Prostate gland (tissue), 2 donors: ENCODE measurements at regions not wholly inside any gene's neighbourhood (a gene's known extent, or its start where the extent isn't known, plus 50 kb on each side); places are given as distances from the start of the nearest gene placed in this dataset.

Experiments
- DNase-seq: peaks from one replicate; pipeline ENCODE4 v3.0.0-alpha.2; 2019; ENCODE audit warnings: low spot score
- H3K27ac ChIP-seq, 2 donors: fragments of 200-600 bp; sonication (generic); 2 replicates each; pipeline ENCODE4 v1.5.1; 2017 to 2019
- H3K27me3 ChIP-seq: fragments of 200-600 bp; sonication (generic); replicated peaks from 2 replicates; pipeline ENCODE4 v1.5.1; 2019; ENCODE audit not compliant: insufficient read depth
- H3K36me3 ChIP-seq, 2 donors: fragments of 200-600 bp; sonication (generic); 1 replicate in 1 of 2; 2 replicates in 1 of 2; pipeline versions ENCODE4 v1.5.1 to v1.8.1; 2017 to 2019
- H3K4me1 ChIP-seq: fragments of 200-600 bp; sonication (generic); replicated peaks from 2 replicates; pipeline ENCODE4 v1.5.1; 2019
- H3K4me3 ChIP-seq, 2 donors: fragments of 200-600 bp; sonication (generic); 2 replicates each; pipeline ENCODE4 v1.5.1; 2017 to 2019
- H3K9me3 ChIP-seq: fragments of 200-600 bp; sonication (generic); 2 replicates; pipeline ENCODE4 v1.5.1; 2017
- CTCF ChIP-seq, 4 experiments: fragments of 200-600 bp in 2 of 4; fragments of 450-650 bp in 2 of 4; sonication (generic) in 2 of 4; IDR thresholded peaks; 1 replicate in 3 of 4; 2 replicates in 1 of 4; pipeline ENCODE4 v1.5.1; 2016 to 2019; ENCODE audit warnings: antibody characterized with exemption in 4 of 4, mild to moderate bottlenecking in 2 of 4, moderate library complexity in 2 of 4
- POLR2A ChIP-seq: fragments of 450-650 bp; IDR thresholded peaks from one replicate; pipeline ENCODE4 v1.6.1; 2016; ENCODE audit warnings: antibody characterized with exemption, mild to moderate bottlenecking
- POLR2AphosphoS5 ChIP-seq: sonication (generic); formaldehyde crosslinking; IDR thresholded peaks from one replicate; pipeline ENCODE4 v1.6.1; 2017; ENCODE audit warnings: antibody characterized with exemption
- WGBS: methylation state at CpG from one replicate; pipeline ENCODE4 v1.1.5; 2018; 5-methylcytosine and 5-hydroxymethylcytosine counted together
- intact Hi-C: fragments of 100-400 bp; cut with DNase I; formaldehyde crosslinking; loops from one replicate; pipeline ENCODE4 v1.14.2; 2022

GRCh38 chr18:29925566-29925965 is 1117.0 kb downstream of the DSC3 start:
- no peaks in the 10 kb centered on the region for H3K4me1 ChIP-seq
- no peak overlapping the region for H3K4me3 ChIP-seq
- 91% methylated on average over 1 of the region's 1 CpG for WGBS
- intact Hi-C loops: no loop called here
- H3K27me3 ChIP-seq: no peaks in the 10 kb centered on the region
- no peaks in the 10 kb centered on the region for H3K9me3 ChIP-seq
- H3K27ac ChIP-seq: no peak overlapping the region
- DNase-seq: no peak
- TF ChIP-seq CTCF (IDR thresholded peaks at IDR 0.05): no peak
- TF ChIP-seq POLR2A: no peak
- TF ChIP-seq POLR2AphosphoS5: no peak
- no peaks in the 10 kb centered on the region for H3K36me3 ChIP-seq

DNA sequence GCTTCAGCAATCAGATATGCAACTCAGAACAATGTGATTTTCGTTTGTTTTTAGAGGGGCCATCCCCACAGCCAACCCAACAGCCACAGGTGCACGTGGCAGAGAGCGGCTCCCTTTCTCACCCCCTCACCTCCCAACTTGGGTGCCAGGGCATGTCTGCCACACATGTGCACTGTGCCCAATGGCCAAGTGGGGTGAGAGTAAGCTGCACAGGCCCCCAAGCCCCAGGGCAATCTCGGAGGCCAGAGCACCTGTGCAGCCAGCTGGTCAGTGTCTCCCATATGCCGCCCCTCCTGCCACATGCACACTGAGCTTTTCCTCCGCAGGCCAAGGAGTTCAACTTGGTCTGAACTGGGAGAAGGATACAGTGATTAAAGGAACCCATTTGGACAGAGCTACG is 1130.2 kb downstream of the DSC3 start:
- no peak for DNase-seq
- H3K4me1 ChIP-seq: no peaks in the 10 kb centered on the region
- no peak overlapping the region for H3K4me3 ChIP-seq
- intact Hi-C loops: no loop called here
- H3K27me3 ChIP-seq: no peaks in the 10 kb centered on the region
- no peak for TF ChIP-seq POLR2AphosphoS5
- no peak for TF ChIP-seq POLR2A
- TF ChIP-seq CTCF (IDR thresholded peaks at IDR 0.05): no peak
- no peak overlapping the region for H3K27ac ChIP-seq
- no peaks in the 10 kb centered on the region for H3K36me3 ChIP-seq
- no peaks in the 10 kb centered on the region for H3K9me3 ChIP-seq
- WGBS: 84% methylated on average over 7 of the region's 7 CpGs

DNA sequence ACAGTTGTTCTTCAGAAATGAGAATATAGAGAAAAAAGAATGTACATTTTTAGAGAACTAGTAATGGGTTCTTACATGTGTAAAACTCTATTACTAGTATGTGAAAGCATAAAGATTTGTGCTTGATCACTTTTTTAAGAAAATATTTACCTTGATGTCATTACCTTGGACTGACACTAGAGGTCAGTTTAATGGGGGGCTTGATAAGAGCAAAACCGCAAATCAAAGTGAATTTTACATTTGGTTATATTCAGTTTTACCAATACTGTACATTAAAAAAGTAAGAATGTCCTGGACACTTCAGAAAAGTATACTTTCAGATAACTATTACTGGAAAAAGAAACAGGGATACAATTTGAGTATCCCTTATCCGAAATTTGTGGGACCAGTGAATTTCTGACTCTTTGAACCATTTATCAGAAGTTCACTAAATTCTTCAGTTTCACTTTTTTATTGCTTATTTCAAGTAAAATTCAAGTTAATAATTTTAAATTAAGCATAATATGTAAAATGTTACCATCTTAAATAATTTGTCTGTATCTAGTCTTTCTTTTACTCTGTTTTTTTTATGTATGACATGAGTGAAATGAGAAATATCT is 1149.5 kb downstream of the DSC3 start:
- intact Hi-C loops: no loop called here
- Histone ChIP-seq H3K27ac (no peak overlapping the region), H3K4me1 (no peaks in the 10 kb centered on the region), H3K9me3 (no peaks in the 10 kb centered on the region), H3K36me3 (no peaks in the 10 kb centered on the region), H3K27me3 (no peaks in the 10 kb centered on the region), H3K4me3 (no peak overlapping the region)
- 74% methylated on average over 2 of the region's 2 CpGs for WGBS
- peak in 1 of 4 experiments; percentile 16 for TF ChIP-seq CTCF (IDR thresholded peaks at IDR 0.05)
- TF ChIP-seq POLR2A: no peak
- no peak for DNase-seq

- no peak overlapping the region for H3K27ac ChIP-seq
- H3K27me3 ChIP-seq: no peaks in the 10 kb centered on the region
- no peaks in the 10 kb centered on the region for H3K36me3 ChIP-seq
- no peaks in the 10 kb centered on the region for H3K9me3 ChIP-seq
- no peak overlapping the region for H3K4me3 ChIP-seq
- TF ChIP-seq POLR2A: no peak
- H3K4me1 ChIP-seq: no peaks in the 10 kb centered on the region
- intact Hi-C loops: no loop called here
- no peak for DNase-seq
Measured at GRCh38 chr18:29883114-29883513, 1159.4 kb downstream of the DSC3 start.

DNA sequence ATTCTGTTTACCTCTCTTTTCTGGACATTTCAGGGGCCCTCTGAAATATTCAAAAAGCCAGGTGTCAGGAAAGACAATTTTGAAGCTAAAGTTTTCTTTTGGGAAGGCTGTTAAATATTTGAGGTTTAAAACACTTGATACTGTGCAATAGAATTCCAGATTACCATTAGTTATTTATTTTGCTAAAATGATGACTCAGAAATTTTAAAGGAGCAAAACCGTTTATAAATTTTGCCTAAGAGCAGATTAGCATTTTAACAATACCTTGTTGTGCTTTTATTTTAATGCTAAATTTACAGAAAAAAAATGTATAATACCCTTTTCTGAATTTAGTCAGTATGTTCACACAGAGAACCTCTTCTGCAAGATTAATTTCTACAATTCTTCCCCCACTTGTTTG is 1159.9 kb downstream of the DSC3 start:
- WGBS: 45% methylated on average over 1 of the region's 1 CpG
- Histone ChIP-seq H3K4me1 (no peaks in the 10 kb centered on the region), H3K36me3 (no peaks in the 10 kb centered on the region), H3K9me3 (no peaks in the 10 kb centered on the region), H3K4me3 (no peak overlapping the region), H3K27me3 (no peaks in the 10 kb centered on the region), H3K27ac (no peak overlapping the region)
- DNase-seq: no peak
- TF ChIP-seq POLR2A (no peak), CTCF (IDR thresholded peaks at IDR 0.05) (no peak), POLR2AphosphoS5 (no peak)
- intact Hi-C loops: no loop called here
